NCI-H1694 (cell line): ENCODE measurements at regions not wholly inside any gene's neighbourhood (a gene's known extent, or its start where the extent isn't known, plus 50 kb on each side); places are given as distances from the start of the nearest gene placed in this dataset.
"Not testable (repeated sequence)": the region's sequence is repeated elsewhere in the genome, so short reads cannot be mapped to it uniquely, and the experiment has no call there.

Source experiments
- DNase-seq: peaks from one replicate; lab custom pipeline; 2025; lab: John Stamatoyannopoulos, UW

- DNase-seq = no peak
Measured at GRCh38 chr4:128451270-128451905, 163.8 kb upstream of the PGRMC2 start.

- DNase-seq = no peak
Measured at GRCh38 chr4:128450326-128451120, 162.9 kb upstream of the PGRMC2 start.

- DNase-seq = no peak
Measured at GRCh38 chr4:128449251-128449650, 161.6 kb upstream of the PGRMC2 start.

GRCh38 chr4:128444544-128445302 is 157.1 kb upstream of the PGRMC2 start:
- no peak for DNase-seq

- no peak for DNase-seq
Measured at GRCh38 chr4:128440923-128441322, 153.3 kb upstream of the PGRMC2 start.

- DNase-seq = not testable (repeated sequence)
Measured at GRCh38 chr4:128437023-128437422, 149.4 kb upstream of the PGRMC2 start.

- DNase-seq = not testable (repeated sequence)
Measured at GRCh38 chr4:128429023-128429613, 141.5 kb upstream of the PGRMC2 start.

GRCh38 chr4:128428397-128428796 is 140.8 kb upstream of the PGRMC2 start:
- DNase-seq = no peak

- DNase-seq = peak; percentile 33
Measured at GRCh38 chr4:128427832-128428366, 140.3 kb upstream of the PGRMC2 start.

- DNase-seq = no peak
Measured at GRCh38 chr4:128424527-128425497, 137.2 kb upstream of the PGRMC2 start.

- DNase-seq = not testable (repeated sequence)
Measured at GRCh38 chr4:128422296-128422695, 134.7 kb upstream of the PGRMC2 start.

- DNase-seq = no peak
Measured at GRCh38 chr4:128416921-128417320, 129.3 kb upstream of the PGRMC2 start.

GRCh38 chr4:128410037-128410436 is 122.4 kb upstream of the PGRMC2 start:
- DNase-seq = no peak

- no peak for DNase-seq
Measured at GRCh38 chr4:128403586-128403985, 116.0 kb upstream of the PGRMC2 start.

- no peak for DNase-seq
Measured at GRCh38 chr4:128394778-128395177, 107.2 kb upstream of the PGRMC2 start.

- DNase-seq = no peak
Measured at GRCh38 chr4:128393101-128393704, 105.6 kb upstream of the PGRMC2 start.

GRCh38 chr4:128390475-128390996 is 102.9 kb upstream of the PGRMC2 start:
- DNase-seq = no peak

- DNase-seq = no peak
Measured at GRCh38 chr4:128388796-128389195, 101.2 kb upstream of the PGRMC2 start.

- DNase-seq = no peak
Measured at GRCh38 chr4:128388352-128388630, 100.7 kb upstream of the PGRMC2 start.

GRCh38 chr4:128387600-128388351 is 100.2 kb upstream of the PGRMC2 start:
- no peak for DNase-seq
